ENCODE measurements at regions not wholly inside any gene's neighbourhood (a gene's known extent, or its start where the extent isn't known, plus 50 kb on each side); places are given as distances from the start of the nearest gene placed in this dataset.

- TF ChIP-seq, protein P1, sequence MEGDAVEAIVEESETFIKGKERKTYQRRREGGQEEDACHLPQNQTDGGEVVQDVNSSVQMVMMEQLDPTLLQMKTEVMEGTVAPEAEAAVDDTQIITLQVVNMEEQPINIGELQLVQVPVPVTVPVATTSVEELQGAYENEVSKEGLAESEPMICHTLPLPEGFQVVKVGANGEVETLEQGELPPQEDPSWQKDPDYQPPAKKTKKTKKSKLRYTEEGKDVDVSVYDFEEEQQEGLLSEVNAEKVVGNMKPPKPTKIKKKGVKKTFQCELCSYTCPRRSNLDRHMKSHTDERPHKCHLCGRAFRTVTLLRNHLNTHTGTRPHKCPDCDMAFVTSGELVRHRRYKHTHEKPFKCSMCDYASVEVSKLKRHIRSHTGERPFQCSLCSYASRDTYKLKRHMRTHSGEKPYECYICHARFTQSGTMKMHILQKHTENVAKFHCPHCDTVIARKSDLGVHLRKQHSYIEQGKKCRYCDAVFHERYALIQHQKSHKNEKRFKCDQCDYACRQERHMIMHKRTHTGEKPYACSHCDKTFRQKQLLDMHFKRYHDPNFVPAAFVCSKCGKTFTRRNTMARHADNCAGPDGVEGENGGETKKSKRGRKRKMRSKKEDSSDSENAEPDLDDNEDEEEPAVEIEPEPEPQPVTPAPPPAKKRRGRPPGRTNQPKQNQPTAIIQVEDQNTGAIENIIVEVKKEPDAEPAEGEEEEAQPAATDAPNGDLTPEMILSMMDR (IDR thresholded peaks at IDR 0.05), result no peak
- no peak for TF ChIP-seq ZFX (IDR thresholded peaks at IDR 0.05; ENCODE audit: borderline replicate concordance)
Observed at GRCh38 chr6:104407957-104408356, 451.8 kb downstream of the HACE1 start.

Data from 22Rv1 (cell line).